Mucosa of descending colon (tissue), 3 donors: ENCODE measurements at regions not wholly inside any gene's neighbourhood (a gene's known extent, or its start where the extent isn't known, plus 50 kb on each side); places are given as distances from the start of the nearest gene placed in this dataset.

Experiments
- ATAC-seq: fragments of 200-7000 bp; cut with Tn5 transposase; one replicate; pipeline ENCODE4 v1.9.1; 2020; ENCODE audit warnings: mild to moderate bottlenecking, moderate library complexity
- DNase-seq, 3 donors: peaks; one replicate each; pipeline ENCODE4 v3.0.0-alpha.2; 2020
- H3K36me3 ChIP-seq: fragments of 200-600 bp; one replicate; pipeline ENCODE4 v1.8.0; 2021; ENCODE audit warnings: low read depth, mild to moderate bottlenecking
- H3K4me1 ChIP-seq: fragments of 200-600 bp; one replicate; pipeline ENCODE4 v1.8.0; 2021; ENCODE audit warnings: low read depth, mild to moderate bottlenecking
- H3K4me3 ChIP-seq: fragments of 200-600 bp; one replicate; pipeline ENCODE4 v1.8.0; 2021; ENCODE audit warnings: mild to moderate bottlenecking
- H3K9me3 ChIP-seq: fragments of 200-600 bp; one replicate; pipeline ENCODE4 v1.8.0; 2021; ENCODE audit warnings: mild to moderate bottlenecking
- CTCF ChIP-seq: fragments of 200-600 bp; IDR thresholded peaks from one replicate; pipeline ENCODE4 v1.8.0; 2022; ENCODE audit warnings: antibody characterized with exemption, mild to moderate bottlenecking
- intact Hi-C, 2 donors: fragments of 100-400 bp; cut with DNase I in 1 of 2; cut with micrococcal nuclease in 1 of 2; formaldehyde crosslinking; loops; one replicate each; pipeline versions ENCODE4 v1.11.0 to v1.11.1; 2022; cut with DNase I, micrococcal nuclease
- donor health status: DM: no; HTN: no; CAD: no; lungs with moderate emphysema.
- donor health status: DM: no; HTN: no; CAD: no.
- donor health status: DM: no; HTN: yes; CAD: no.

GRCh38 chr9:28007097-28007817 lies 434.0 kb upstream of the C9orf72 start:
- intact Hi-C loops = no loop called here
- Histone ChIP-seq H3K4me3 (no peak overlapping the region), H3K9me3 (no peaks in the 10 kb centered on the region), H3K4me1 (no peaks in the 10 kb centered on the region), H3K36me3 (no peaks in the 10 kb centered on the region)
- ATAC-seq = no peak
- TF ChIP-seq CTCF = no peak
- no peak for DNase-seq

- H3K9me3 ChIP-seq = no peaks in the 10 kb centered on the region
- H3K4me3 ChIP-seq = no peak overlapping the region
- intact Hi-C loops = no loop called here
- H3K36me3 ChIP-seq = no peaks in the 10 kb centered on the region
- no peak for ATAC-seq
- TF ChIP-seq CTCF = no peak
- DNase-seq = no peak
- H3K4me1 ChIP-seq = no peaks in the 10 kb centered on the region
Observed at GRCh38 chr9:28014212-28014611, 440.9 kb upstream of the C9orf72 start.

GRCh38 chr9:28024676-28025075 lies 451.4 kb upstream of the C9orf72 start:
- Histone ChIP-seq H3K36me3 (no peaks in the 10 kb centered on the region), H3K4me3 (no peak overlapping the region), H3K9me3 (no peaks in the 10 kb centered on the region), H3K4me1 (no peaks in the 10 kb centered on the region)
- DNase-seq (no peak), ATAC-seq (no peak)
- intact Hi-C loops = no loop called here
- TF ChIP-seq CTCF = no peak

- Histone ChIP-seq H3K4me1 (no peaks in the 10 kb centered on the region), H3K9me3 (no peaks in the 10 kb centered on the region), H3K4me3 (no peak overlapping the region), H3K36me3 (no peaks in the 10 kb centered on the region)
- intact Hi-C loops = no loop called here
- DNase-seq (no peak), ATAC-seq (no peak)
- TF ChIP-seq CTCF = no peak
Observed at GRCh38 chr9:28025186-28025585, 451.9 kb upstream of the C9orf72 start.

GRCh38 chr9:28031521-28032267 lies 458.4 kb upstream of the C9orf72 start:
- intact Hi-C loops = no loop called here
- no peaks in the 10 kb centered on the region for H3K36me3 ChIP-seq

More at GRCh38 chr9:28031521-28032267, 458.4 kb upstream of the C9orf72 start:
- Histone ChIP-seq H3K4me3 (no peak overlapping the region), H3K9me3 (no peaks in the 10 kb centered on the region), H3K4me1 (no peaks in the 10 kb centered on the region)
- DNase-seq (no peak), ATAC-seq (no peak)
- no peak for TF ChIP-seq CTCF
